ENCODE measurements at regions not wholly inside any gene's neighbourhood (a gene's known extent, or its start where the extent isn't known, plus 50 kb on each side); places are given as distances from the start of the nearest gene placed in this dataset.

GRCh38 chr5:38077652-38078051 lies 180.7 kb upstream of the EGFLAM start:
- Mint-ChIP-seq H3K4me3 (no peak overlapping the region), H3K27ac (no peak overlapping the region), H3K36me3 (ENCODE audit: low read depth) (no peaks in the 10 kb centered on the region), H3K4me1 (no peaks in the 10 kb centered on the region), H3K27me3 (ENCODE audit: insufficient read depth, low read depth, poor library complexity) (no peaks in the 10 kb centered on the region), H3K9me3 (no peaks in the 10 kb centered on the region; the same call in 2 of the 3 replicates)
- H3K36me3 ChIP-seq (ENCODE audit: insufficient read depth), result no peaks in the 10 kb centered on the region
- ATAC-seq, result no peak
- H3K79me2 ChIP-seq (replicated peaks; ENCODE audit: insufficient read depth), result no peaks in the 10 kb centered on the region
- no peak for DNase-seq (ENCODE audit: low spot score)
- no peak overlapping the region for H3K27ac ChIP-seq (ENCODE audit: low read depth)
- no peaks in the 10 kb centered on the region for H3F3A ChIP-seq (replicated peaks; ENCODE audit: low read depth)
- no peak overlapping the region for H3K4me3 ChIP-seq
- TF ChIP-seq ETS1 (IDR thresholded peaks at IDR 0.05) (no peak), EZH2 (IDR thresholded peaks at IDR 0.05; ENCODE audit: low read depth, unreplicated experiment) (no peak), CTCF (conservative IDR thresholded peaks at IDR 0.05; ENCODE audit: low read depth in 2 of 2) (no peak), REST (IDR thresholded peaks at IDR 0.05; ENCODE audit: unreplicated experiment) (no peak), POLR2AphosphoS5 (IDR thresholded peaks at IDR 0.05; ENCODE audit: low read depth) (no peak), ZNF114 (CRISPR knock-in tag; IDR thresholded peaks at IDR 0.05) (no peak), ZNF462 (CRISPR knock-in tag; IDR thresholded peaks at IDR 0.05) (no peak), CREB1 (CRISPR knock-in tag; IDR thresholded peaks at IDR 0.05; ENCODE audit: low read depth) (no peak), EZH2phosphoT487 (IDR thresholded peaks at IDR 0.05; ENCODE audit: unreplicated experiment) (no peak), STAT1 (IDR thresholded peaks at IDR 0.05; ENCODE audit: unreplicated experiment) (no peak)
- H3K4me2 ChIP-seq, result no peak overlapping the region
- no peak overlapping the region for H2AFZ ChIP-seq
- H3K9me2 ChIP-seq (ENCODE audit: insufficient read depth), result peaks cover 9% of the 10 kb centered on the region; the same call in 1 of the 2 replicates
- H3K27me3 ChIP-seq (ENCODE audit: insufficient read depth), result no peaks in the 10 kb centered on the region
- H3K4me1 ChIP-seq (ENCODE audit: insufficient read depth), result no peaks in the 10 kb centered on the region
- no peaks in the 10 kb centered on the region for H4K20me1 ChIP-seq (replicated peaks; ENCODE audit: insufficient read depth)
